SK-N-SH treated with all-trans-retinoic acid at 6 μM for 48 hours (cell line): ENCODE measurements at regions not wholly inside any gene's neighbourhood (a gene's known extent, or its start where the extent isn't known, plus 50 kb on each side); places are given as distances from the start of the nearest gene placed in this dataset.

Experiments
- ATAC-seq: fragments of 200-7000 bp; cut with Tn5 transposase; 3 replicates; pipeline ENCODE4 v1.9.1; 2020; ENCODE audit warnings: mild to moderate bottlenecking, moderate library complexity
- ARNTL ChIP-seq: fragments of 450-650 bp; formaldehyde crosslinking; IDR thresholded peaks from 2 replicates; pipeline ENCODE4 v1.5.0; 2020; ENCODE audit warnings: low read depth, mild to moderate bottlenecking, moderate library complexity, borderline replicate concordance
- BACH2 ChIP-seq: fragments of 250-450 bp; sonication (Bioruptor Pico); IDR thresholded peaks from 2 replicates; pipeline ENCODE4 v1.9.0; 2021; ENCODE audit warnings: mild to moderate bottlenecking, borderline replicate concordance
- CREB5 ChIP-seq: fragments of 250-450 bp; sonication (Bioruptor Pico); IDR thresholded peaks from 2 replicates; pipeline ENCODE4 v1.5.1; 2020; ENCODE audit warnings: low read depth, mild to moderate bottlenecking, moderate library complexity
- CSDC2 ChIP-seq: fragments of 250-450 bp; sonication (Bioruptor Pico); IDR thresholded peaks from 2 replicates; pipeline ENCODE4 v1.5.0; 2020; ENCODE audit warnings: mild to moderate bottlenecking, moderate library complexity
- CSRNP3 ChIP-seq: fragments of 250-450 bp; sonication (Bioruptor Pico); IDR thresholded peaks from 2 replicates; pipeline ENCODE4 v1.5.1; 2021; ENCODE audit warnings: mild to moderate bottlenecking, moderate library complexity
- ESRRG ChIP-seq: fragments of 250-450 bp; sonication (Bioruptor Pico); IDR thresholded peaks from 2 replicates; pipeline ENCODE4 v1.6.1; 2021; ENCODE audit warnings: mild to moderate bottlenecking
- GLIS3 ChIP-seq: fragments of 250-450 bp; sonication (Bioruptor Pico); IDR thresholded peaks from 2 replicates; pipeline ENCODE4 v1.5.0; 2020; ENCODE audit warnings: mild to moderate bottlenecking, moderate library complexity
- ISL1 ChIP-seq: fragments of 250-450 bp; sonication (Bioruptor Pico); IDR thresholded peaks from 2 replicates; pipeline ENCODE4 v2.1.2; 2022; ENCODE audit warnings: mild to moderate bottlenecking, moderate library complexity
- OSR1 ChIP-seq: fragments of 250-450 bp; sonication (Bioruptor Pico); IDR thresholded peaks from 2 replicates; pipeline ENCODE4 v1.8.0; 2022; ENCODE audit warnings: moderate library complexity, mild to moderate bottlenecking, inconsistent platforms
- PATZ1 ChIP-seq: fragments of 250-450 bp; sonication (Bioruptor Pico); IDR thresholded peaks from 2 replicates; pipeline ENCODE4 v1.8.0; 2020; ENCODE audit warnings: mild to moderate bottlenecking, moderate library complexity, borderline replicate concordance
- POU6F1 ChIP-seq: fragments of 250-450 bp; sonication (Bioruptor Pico); IDR thresholded peaks from 2 replicates; pipeline ENCODE4 v1.8.0; 2021; ENCODE audit warnings: low read depth, mild to moderate bottlenecking, moderate library complexity, borderline replicate concordance
- SNAI2 ChIP-seq: fragments of 250-450 bp; sonication (Bioruptor Pico); IDR thresholded peaks from 2 replicates; pipeline ENCODE4 v1.5.0; 2020; ENCODE audit warnings: mild to moderate bottlenecking, moderate library complexity
- TCF4 ChIP-seq: fragments of 250-450 bp; sonication (Bioruptor Pico); IDR thresholded peaks from 2 replicates; pipeline ENCODE4 v1.8.0; 2021; ENCODE audit warnings: mild to moderate bottlenecking, moderate library complexity, borderline replicate concordance
- TOX ChIP-seq: fragments of 250-450 bp; sonication (Bioruptor Pico); IDR thresholded peaks from 2 replicates; pipeline ENCODE4 v1.8.0; 2021; ENCODE audit warnings: mild to moderate bottlenecking, moderate library complexity, borderline replicate concordance
- TSHZ2 ChIP-seq: fragments of 250-450 bp; sonication (Bioruptor Pico); IDR thresholded peaks from 2 replicates; pipeline ENCODE4 v1.5.0; 2020; ENCODE audit warnings: mild to moderate bottlenecking, moderate library complexity
- ZC3H10 ChIP-seq: fragments of 250-450 bp; sonication (Bioruptor Pico); IDR thresholded peaks from 2 replicates; pipeline ENCODE4 v1.5.1; 2021; ENCODE audit warnings: mild to moderate bottlenecking, moderate library complexity
- ZFP3 ChIP-seq: fragments of 250-450 bp; sonication (Bioruptor Pico); IDR thresholded peaks from 2 replicates; pipeline ENCODE4 v1.5.0; 2020; ENCODE audit warnings: mild to moderate bottlenecking, moderate library complexity
- ZFP30 ChIP-seq: fragments of 450-650 bp; formaldehyde crosslinking; IDR thresholded peaks from 2 replicates; pipeline ENCODE4 v1.5.0; 2022; ENCODE audit warnings: mild to moderate bottlenecking, moderate library complexity
- ZNF565 ChIP-seq: fragments of 450-650 bp; formaldehyde crosslinking; conservative IDR thresholded peaks from 2 replicates; pipeline ENCODE4 v1.5.0; 2020; ENCODE audit warnings: low read depth, mild to moderate bottlenecking, moderate library complexity
- ZNF70 ChIP-seq: fragments of 450-650 bp; formaldehyde crosslinking; IDR thresholded peaks from 2 replicates; pipeline ENCODE4 v1.5.0; 2020; ENCODE audit warnings: mild to moderate bottlenecking, moderate library complexity
- ZNF8 ChIP-seq: fragments of 450-650 bp; formaldehyde crosslinking; IDR thresholded peaks from 2 replicates; pipeline ENCODE4 v1.5.0; 2020; ENCODE audit warnings: mild to moderate bottlenecking, moderate library complexity

GRCh38 chr2:240277807-240278522 is 137.5 kb upstream of the OTOS start:
- ATAC-seq: no peak
- TF ChIP-seq TCF4 (no peak), ZFP3 (no peak), ZNF8 (no peak), CSDC2 (CRISPR knock-in tag) (no peak), ZFP30 (CRISPR knock-in tag) (no peak), ISL1 (CRISPR knock-in tag) (no peak), TSHZ2 (CRISPR knock-in tag) (no peak), ESRRG (CRISPR knock-in tag) (no peak), BACH2 (CRISPR knock-in tag) (no peak), ZNF565 (no peak), TOX (CRISPR knock-in tag) (no peak), GLIS3 (CRISPR knock-in tag) (no peak), PATZ1 (CRISPR knock-in tag) (no peak), ZNF70 (CRISPR knock-in tag) (no peak), ZC3H10 (CRISPR knock-in tag) (no peak), CSRNP3 (CRISPR knock-in tag) (no peak), CREB5 (no peak), ARNTL (CRISPR knock-in tag) (no peak)

GRCh38 chr2:240278661-240279060 is 138.2 kb upstream of the OTOS start:
- TF ChIP-seq TCF4 (no peak), CSRNP3 (CRISPR knock-in tag) (no peak), POU6F1 (CRISPR knock-in tag) (no peak), CSDC2 (CRISPR knock-in tag) (no peak), TOX (CRISPR knock-in tag) (no peak), OSR1 (CRISPR knock-in tag) (no peak), ZFP30 (CRISPR knock-in tag) (no peak), ZFP3 (no peak), ESRRG (CRISPR knock-in tag) (no peak), ISL1 (CRISPR knock-in tag) (no peak), SNAI2 (no peak), TSHZ2 (CRISPR knock-in tag) (no peak), BACH2 (CRISPR knock-in tag) (no peak), ARNTL (CRISPR knock-in tag) (no peak)
- no peak for ATAC-seq
